ENCODE measurements at regions not wholly inside any gene's neighbourhood (a gene's known extent, or its start where the extent isn't known, plus 50 kb on each side); places are given as distances from the start of the nearest gene placed in this dataset.
"Not testable (repeated sequence)": the region's sequence is repeated elsewhere in the genome, so short reads cannot be mapped to it uniquely, and the experiment has no call there.

DNA sequence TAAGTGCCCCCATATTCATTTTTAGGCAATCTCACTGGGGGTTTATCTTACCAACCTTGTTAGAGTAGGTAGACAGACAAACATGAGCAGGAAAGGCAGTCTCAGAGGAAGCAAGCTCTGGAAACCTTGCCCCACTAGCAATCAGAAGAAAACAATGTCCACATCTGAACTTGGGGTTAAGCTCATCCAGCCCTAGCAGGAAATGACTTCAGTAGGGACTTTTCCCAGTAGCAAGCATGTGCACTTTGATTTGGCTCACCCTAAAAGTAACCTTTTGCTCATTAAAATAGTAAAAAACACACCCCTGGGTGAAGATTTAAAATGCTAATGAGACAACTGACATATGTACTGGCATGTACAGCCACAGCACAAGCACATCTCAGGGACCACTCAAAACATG, 175.5 kb downstream of the AKAIN1 start:
- H2AFZ ChIP-seq (ENCODE audit: low read depth): peak overlapping the region; percentile 33; the same call in 1 of the 2 replicates
- no peak overlapping the region for H3K4me2 ChIP-seq
- no peak overlapping the region for H3K27ac ChIP-seq
- H4K20me1 ChIP-seq (ENCODE audit: insufficient read depth): no peaks in the 10 kb centered on the region
- no peak overlapping the region for H3K4me3 ChIP-seq (IDR thresholded peaks at IDR 0.05; ENCODE audit: insufficient read depth, low read depth, low read length)
- TF ChIP-seq, protein P1, sequence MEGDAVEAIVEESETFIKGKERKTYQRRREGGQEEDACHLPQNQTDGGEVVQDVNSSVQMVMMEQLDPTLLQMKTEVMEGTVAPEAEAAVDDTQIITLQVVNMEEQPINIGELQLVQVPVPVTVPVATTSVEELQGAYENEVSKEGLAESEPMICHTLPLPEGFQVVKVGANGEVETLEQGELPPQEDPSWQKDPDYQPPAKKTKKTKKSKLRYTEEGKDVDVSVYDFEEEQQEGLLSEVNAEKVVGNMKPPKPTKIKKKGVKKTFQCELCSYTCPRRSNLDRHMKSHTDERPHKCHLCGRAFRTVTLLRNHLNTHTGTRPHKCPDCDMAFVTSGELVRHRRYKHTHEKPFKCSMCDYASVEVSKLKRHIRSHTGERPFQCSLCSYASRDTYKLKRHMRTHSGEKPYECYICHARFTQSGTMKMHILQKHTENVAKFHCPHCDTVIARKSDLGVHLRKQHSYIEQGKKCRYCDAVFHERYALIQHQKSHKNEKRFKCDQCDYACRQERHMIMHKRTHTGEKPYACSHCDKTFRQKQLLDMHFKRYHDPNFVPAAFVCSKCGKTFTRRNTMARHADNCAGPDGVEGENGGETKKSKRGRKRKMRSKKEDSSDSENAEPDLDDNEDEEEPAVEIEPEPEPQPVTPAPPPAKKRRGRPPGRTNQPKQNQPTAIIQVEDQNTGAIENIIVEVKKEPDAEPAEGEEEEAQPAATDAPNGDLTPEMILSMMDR (conservative IDR thresholded peaks at IDR 0.05; ENCODE audit: low read depth, low read length): no peak
- no peak overlapping the region for H3K9ac ChIP-seq
- H3K4me1 ChIP-seq (ENCODE audit: low read depth, poor library complexity, severe bottlenecking): peaks cover 12% of the 10 kb centered on the region
- no peaks in the 10 kb centered on the region for H3K79me2 ChIP-seq (ENCODE audit: insufficient read depth, low read depth)
- no peaks in the 10 kb centered on the region for H3K27me3 ChIP-seq (ENCODE audit: insufficient read depth, low read depth)
- no peaks in the 10 kb centered on the region for H3K36me3 ChIP-seq (ENCODE audit: insufficient read depth)

DNA sequence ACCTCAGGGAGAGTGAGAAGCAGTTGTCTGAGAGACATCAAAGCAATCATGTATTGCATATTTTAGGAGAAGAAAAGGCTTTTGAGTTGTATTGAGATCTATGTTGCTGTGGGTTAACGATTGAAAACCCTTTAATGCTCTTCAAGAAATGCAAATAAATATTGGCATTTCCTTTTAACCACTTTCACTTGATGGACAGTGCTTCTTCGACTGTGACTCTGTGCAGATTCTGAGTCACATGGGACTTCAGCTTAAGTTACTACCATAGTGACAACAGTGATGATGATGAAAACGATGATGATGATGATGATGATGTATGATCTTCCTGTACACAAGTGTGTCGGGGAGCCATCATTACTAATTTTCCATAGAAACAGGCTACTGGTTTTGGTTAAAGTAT, 181.8 kb downstream of the AKAIN1 start:
- H3K4me3 ChIP-seq (IDR thresholded peaks at IDR 0.05; ENCODE audit: insufficient read depth, low read depth, low read length): no peak overlapping the region
- no peak overlapping the region for H3K27ac ChIP-seq
- no peaks in the 10 kb centered on the region for H3K36me3 ChIP-seq (ENCODE audit: insufficient read depth)
- H3K27me3 ChIP-seq (ENCODE audit: insufficient read depth, low read depth): no peaks in the 10 kb centered on the region
- no peak overlapping the region for H3K4me2 ChIP-seq
- no peaks in the 10 kb centered on the region for H4K20me1 ChIP-seq (ENCODE audit: insufficient read depth)
- no peaks in the 10 kb centered on the region for H3K4me1 ChIP-seq (ENCODE audit: low read depth, poor library complexity, severe bottlenecking)
- TF ChIP-seq, protein P1 (conservative IDR thresholded peaks at IDR 0.05; ENCODE audit: low read depth, low read length): no peak
- H3K79me2 ChIP-seq (ENCODE audit: insufficient read depth, low read depth): no peaks in the 10 kb centered on the region
- no peak overlapping the region for H2AFZ ChIP-seq (ENCODE audit: low read depth)
- H3K9ac ChIP-seq: no peak overlapping the region

DNA sequence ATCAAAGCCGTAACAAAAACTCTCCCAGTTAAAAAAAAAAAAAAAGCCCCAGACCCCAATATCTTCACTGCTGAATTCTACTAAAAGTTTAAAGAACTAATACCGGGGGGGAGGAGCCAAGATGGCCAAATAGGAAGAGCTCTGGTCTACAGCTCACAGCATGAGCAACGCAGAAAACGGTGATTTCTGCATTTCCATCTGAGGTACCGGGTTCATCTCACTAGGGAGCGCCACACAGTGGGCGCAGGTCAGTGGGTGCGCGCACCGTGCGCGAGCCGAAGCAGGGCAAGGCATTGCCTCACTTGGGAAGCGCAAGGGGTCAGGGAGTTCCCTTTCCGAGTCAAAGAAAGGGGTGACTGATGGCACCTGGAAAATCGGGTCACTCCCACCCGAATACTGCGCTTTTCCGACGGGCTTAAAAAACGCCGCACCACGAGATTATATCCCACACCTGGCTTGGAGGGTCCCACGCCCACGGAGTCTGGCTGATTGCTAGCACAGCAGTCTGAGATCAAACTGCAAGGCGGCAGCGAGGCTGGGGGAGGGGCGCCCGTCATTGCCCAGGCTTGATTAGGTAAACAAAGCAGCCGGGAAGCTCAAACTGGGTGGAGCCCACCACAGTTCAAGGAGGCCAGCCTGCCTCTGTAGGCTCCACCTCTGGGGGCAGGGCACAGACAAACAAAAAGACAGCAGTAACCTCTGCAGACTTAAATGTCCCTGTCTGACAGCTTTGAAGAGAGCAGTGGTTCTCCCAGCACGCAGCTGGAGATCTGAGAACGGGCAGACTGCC, 192.8 kb downstream of the AKAIN1 start:
- H3K9ac ChIP-seq: not testable (repeated sequence)
- Histone ChIP-seq H2AFZ (ENCODE audit: low read depth) (peak overlapping the region; percentile 69), H3K4me2 (peak overlapping the region; percentile 68)

DNA sequence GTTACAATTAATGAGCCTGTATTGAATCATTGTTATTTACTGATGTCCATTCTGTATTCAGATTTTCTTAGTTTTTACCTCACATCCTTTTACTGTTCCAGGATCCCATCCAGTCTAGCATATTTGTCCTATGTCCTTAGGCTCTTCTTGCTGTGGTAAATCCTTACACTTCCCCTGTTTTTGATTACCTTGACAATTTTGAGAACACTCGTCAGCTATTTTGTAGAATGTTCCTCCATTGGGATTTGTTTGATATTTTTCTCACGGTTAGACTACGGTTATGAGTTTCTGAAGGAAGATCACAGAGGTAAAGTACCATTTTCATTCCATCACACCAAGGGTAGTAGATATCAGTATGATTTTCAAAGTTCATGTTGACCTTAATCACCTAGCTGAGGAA, 202.3 kb downstream of the AKAIN1 start:
- Histone ChIP-seq H3K4me3 (IDR thresholded peaks at IDR 0.05; ENCODE audit: insufficient read depth, low read depth, low read length) (no peak overlapping the region), H4K20me1 (ENCODE audit: insufficient read depth) (no peaks in the 10 kb centered on the region), H3K4me1 (ENCODE audit: low read depth, poor library complexity, severe bottlenecking) (no peaks in the 10 kb centered on the region), H3K27me3 (ENCODE audit: insufficient read depth, low read depth) (no peaks in the 10 kb centered on the region), H3K4me2 (no peak overlapping the region), H3K36me3 (ENCODE audit: insufficient read depth) (no peaks in the 10 kb centered on the region), H3K79me2 (ENCODE audit: insufficient read depth, low read depth) (no peaks in the 10 kb centered on the region), H3K27ac (no peak overlapping the region), H3K9ac (no peak overlapping the region), H2AFZ (ENCODE audit: low read depth) (no peak overlapping the region)
- TF ChIP-seq, protein P1 (conservative IDR thresholded peaks at IDR 0.05; ENCODE audit: low read depth, low read length): no peak

More for the DNA sequence above, 192.8 kb downstream of the AKAIN1 start:
- not testable (repeated sequence) for H3K27ac ChIP-seq; H3K27me3 ChIP-seq (ENCODE audit: insufficient read depth, low read depth); H3K4me1 ChIP-seq (ENCODE audit: low read depth, poor library complexity, severe bottlenecking); H3K4me3 ChIP-seq (IDR thresholded peaks at IDR 0.05; ENCODE audit: insufficient read depth, low read depth, low read length); H4K20me1 ChIP-seq (ENCODE audit: insufficient read depth); H3K36me3 ChIP-seq (ENCODE audit: insufficient read depth); H3K79me2 ChIP-seq (ENCODE audit: insufficient read depth, low read depth)

Measured in KMS-11 (cell line).